AG04449 (cell line): ENCODE measurements at regions not wholly inside any gene's neighbourhood (a gene's known extent, or its start where the extent isn't known, plus 50 kb on each side); places are given as distances from the start of the nearest gene placed in this dataset.

Experiments
- CTCF ChIA-PET: fragments of 350-600 bp; formaldehyde crosslinking; extraction: SDS; loops from one replicate; lab custom pipeline; 2021; ENCODE audit warnings: antibody characterized with exemption; lab: Yijun Ruan, JAX
- POLR2A ChIA-PET: fragments of 400-600, 350-600 bp; formaldehyde crosslinking; extraction: SDS; loops from one replicate; lab custom pipeline; 2020; ENCODE audit warnings: antibody characterized with exemption, inconsistent platforms; lab: Yijun Ruan, JAX
- DNase-seq: peaks from one replicate; pipeline ENCODE4 v3.0.0-alpha.2; 2010; ENCODE audit warnings: low read depth, low spot score
- H3K4me3 ChIP-seq: 2 replicates; pipeline ENCODE4 v1.5.1; 2011; ENCODE audit warnings: low read depth, mild to moderate bottlenecking, control low read depth, low read length
- CTCF ChIP-seq: IDR thresholded peaks from one replicate; pipeline ENCODE4 v1.5.1; 2011; ENCODE audit warnings: mild to moderate bottlenecking, moderate library complexity, low read length, control low read depth, inconsistent platforms; ENCODE audit not compliant: insufficient read depth; ENCODE audit errors: missing control alignments

- no peak for DNase-seq
- ChIA-PET POLR2A (no interaction called here), CTCF (interaction anchor here (0.6 kb wide), 1 partner anchor 9 kb away, joined by 3 read pairs; no protein-coding TSS in a partner anchor)
- no peak for TF ChIP-seq CTCF
- no peak overlapping the region for H3K4me3 ChIP-seq
Observed at GRCh38 chr20:63080811-63081210, 74.0 kb upstream of the BHLHE23 start.

DNA sequence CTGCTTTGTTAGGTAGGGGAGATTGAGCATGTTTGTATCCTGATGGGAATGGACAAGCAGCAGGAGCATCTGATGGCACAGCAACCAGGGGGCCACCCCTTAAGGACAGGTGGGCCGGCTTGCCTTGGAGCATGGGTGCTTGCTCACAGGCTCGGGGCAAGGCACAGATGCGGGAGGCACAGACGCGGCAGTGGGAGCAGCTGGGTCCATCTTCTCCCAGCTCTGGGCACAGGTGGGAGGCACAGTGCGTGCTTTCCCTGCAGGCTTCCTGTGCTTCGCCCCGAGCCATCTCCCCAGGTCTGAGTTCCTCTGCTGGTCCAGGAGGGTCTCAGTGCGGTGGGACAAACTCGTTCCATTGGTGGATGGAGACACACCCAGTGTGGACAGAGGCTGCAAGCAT, 73.6 kb upstream of the BHLHE23 start:
- DNase-seq = no peak
- no peak for TF ChIP-seq CTCF
- no peak overlapping the region for H3K4me3 ChIP-seq
- CTCF ChIA-PET = interaction anchor here (0.6 kb wide), 1 partner anchor 10 kb away, joined by 3 read pairs; no protein-coding TSS in a partner anchor
- POLR2A ChIA-PET = no interaction called here

DNA sequence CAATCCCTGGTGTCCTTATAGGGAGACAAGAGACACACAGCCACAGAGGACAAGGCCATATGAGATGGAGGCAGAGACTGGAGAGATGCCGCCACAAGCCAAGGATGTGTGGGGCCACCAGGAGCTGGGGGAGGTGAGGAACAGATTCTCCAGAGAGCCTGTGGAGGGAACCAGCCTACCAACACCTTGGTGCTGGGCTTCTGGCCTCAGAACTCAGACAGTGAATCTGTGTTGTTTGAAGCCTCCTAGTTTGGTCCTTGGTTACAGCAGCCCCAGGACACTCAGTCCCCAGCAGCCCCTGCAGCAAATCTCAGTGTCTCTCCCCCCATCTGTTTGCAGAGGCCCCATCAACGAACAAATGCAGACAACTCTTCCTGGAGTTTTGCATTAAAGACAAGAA, 73.2 kb upstream of the BHLHE23 start:
- POLR2A ChIA-PET = no interaction called here

GRCh38 chr20:63077705-63078104, 70.9 kb upstream of the BHLHE23 start:
- no peak overlapping the region for H3K4me3 ChIP-seq
- ChIA-PET POLR2A (no interaction called here), CTCF (interaction anchor here (1.9 kb wide), 1 partner anchor 23 kb away, joined by 5 read pairs; no protein-coding TSS in a partner anchor)
- no peak for DNase-seq
- no peak for TF ChIP-seq CTCF

More for the DNA sequence above, 73.2 kb upstream of the BHLHE23 start:
- CTCF ChIA-PET = no interaction called here
- DNase-seq = no peak
- no peak overlapping the region for H3K4me3 ChIP-seq
- no peak for TF ChIP-seq CTCF

- ChIA-PET POLR2A (no interaction called here), CTCF (no interaction called here)
- DNase-seq = no peak
- TF ChIP-seq CTCF = no peak
- no peak overlapping the region for H3K4me3 ChIP-seq
Observed at GRCh38 chr20:63076421-63076820, 69.7 kb upstream of the BHLHE23 start.

- POLR2A ChIA-PET = no interaction called here
- CTCF ChIA-PET = interaction anchor here (1.0 kb wide), 1 partner anchor 19 kb away, joined by 4 read pairs; no protein-coding TSS in a partner anchor
Observed at GRCh38 chr20:63074631-63075030, 67.9 kb upstream of the BHLHE23 start.

More at GRCh38 chr20:63074631-63075030, 67.9 kb upstream of the BHLHE23 start:
- no peak overlapping the region for H3K4me3 ChIP-seq
- no peak for DNase-seq
- no peak for TF ChIP-seq CTCF
